Liver (tissue), 8 donors: ENCODE measurements at regions not wholly inside any gene's neighbourhood (a gene's known extent, or its start where the extent isn't known, plus 50 kb on each side); places are given as distances from the start of the nearest gene placed in this dataset.

ENCODE experiments used
- DNase-seq: peaks from one replicate; pipeline ENCODE4 v3.0.0-alpha.2; 2017; ENCODE audit warnings: low spot score
- H3K27ac ChIP-seq, 2 donors: one replicate each; pipeline ENCODE4 v1.7.0; 2013; ENCODE audit warnings: inconsistent platforms in 2 of 2, low read length in 2 of 2, control low read depth in 1 of 2, low read depth in 1 of 2, mild to moderate bottlenecking in 1 of 2
- H3K27me3 ChIP-seq, 4 donors: one replicate each; pipeline versions ENCODE4 v1.6.1 to v1.7.0; 2013; ENCODE audit warnings: low read length in 3 of 4, inconsistent platforms in 1 of 4, mild to moderate bottlenecking in 1 of 4, moderate library complexity in 1 of 4; ENCODE audit not compliant: control insufficient read depth in 4 of 4, insufficient read depth in 4 of 4
- H3K36me3 ChIP-seq, 4 donors: one replicate each; pipeline versions ENCODE4 v1.6.1 to v1.7.0; 2013; ENCODE audit warnings: low read length in 3 of 4, mild to moderate bottlenecking in 3 of 4, low read depth in 1 of 4, moderate library complexity in 1 of 4; ENCODE audit not compliant: control insufficient read depth in 4 of 4, insufficient read depth in 3 of 4
- H3K4me1 ChIP-seq, 4 donors: one replicate each; pipeline versions ENCODE4 v1.6.1 to v1.7.0; 2013; ENCODE audit warnings: low read length in 3 of 4, mild to moderate bottlenecking in 3 of 4, moderate library complexity in 1 of 4; ENCODE audit not compliant: control insufficient read depth in 4 of 4, insufficient read depth in 4 of 4
- H3K4me3 ChIP-seq, 3 donors: one replicate each; pipeline versions ENCODE4 v1.6.1 to v1.7.0; 2013; ENCODE audit warnings: low read length in 3 of 3, control low read depth in 1 of 3, low read depth in 1 of 3, mild to moderate bottlenecking in 1 of 3
- H3K9ac ChIP-seq, 2 donors: one replicate each; pipeline ENCODE4 v1.7.0; 2013; ENCODE audit warnings: low read length in 2 of 2, mild to moderate bottlenecking in 2 of 2, moderate library complexity in 2 of 2, control low read depth in 1 of 2, low read depth in 1 of 2
- H3K9me3 ChIP-seq, 4 donors: one replicate each; pipeline versions ENCODE4 v1.6.1 to v1.7.0; 2013; ENCODE audit warnings: low read length in 3 of 4; ENCODE audit not compliant: control insufficient read depth in 4 of 4
- ATF3 ChIP-seq: IDR thresholded peaks from 2 replicates; pipeline ENCODE4 v1.6.1; 2016; ENCODE audit warnings: antibody characterized with exemption
- CTCF ChIP-seq: fragments of 150-350 bp; IDR thresholded peaks from 2 replicates; pipeline ENCODE4 v1.5.1; 2017; ENCODE audit warnings: improper control_type of control experiment, low read depth, low read length; ENCODE audit not compliant: missing input control
- EGR1 ChIP-seq, 2 donors: IDR thresholded peaks; 2 replicates each; pipeline ENCODE4 v1.6.1; 2016 to 2018; ENCODE audit warnings: antibody characterized with exemption in 2 of 2, low read depth in 2 of 2
- FOXA1 ChIP-seq: IDR thresholded peaks from 2 replicates; pipeline ENCODE4 v1.6.1; 2016; ENCODE audit warnings: antibody characterized with exemption
- GABPA ChIP-seq, 2 donors: IDR thresholded peaks in 1 of 2; conservative IDR thresholded peaks in 1 of 2; 2 replicates each; pipeline ENCODE4 v1.6.1; 2016; ENCODE audit warnings: antibody characterized with exemption in 2 of 2, mild to moderate bottlenecking in 1 of 2, moderate library complexity in 1 of 2
- HNF4G ChIP-seq: IDR thresholded peaks from 2 replicates; pipeline ENCODE4 v1.6.1; 2016; ENCODE audit warnings: antibody characterized with exemption
- JUND ChIP-seq, 2 donors: IDR thresholded peaks; 2 replicates each; pipeline ENCODE4 v1.6.1; 2016; ENCODE audit warnings: antibody characterized with exemption in 2 of 2
- MAX ChIP-seq: IDR thresholded peaks from 2 replicates; pipeline ENCODE4 v1.6.1; 2016; ENCODE audit warnings: antibody characterized with exemption
- NR2F2 ChIP-seq: IDR thresholded peaks from 2 replicates; pipeline ENCODE4 v1.6.1; 2016; ENCODE audit warnings: antibody characterized with exemption
- RAD21 ChIP-seq, 2 donors: IDR thresholded peaks; 2 replicates each; pipeline ENCODE4 v1.6.1; 2016; ENCODE audit warnings: antibody characterized with exemption in 2 of 2, mild to moderate bottlenecking in 2 of 2
- REST ChIP-seq: IDR thresholded peaks from 2 replicates; pipeline ENCODE4 v1.6.1; 2016; ENCODE audit warnings: antibody characterized with exemption, mild to moderate bottlenecking
- RXRA ChIP-seq, 2 donors: IDR thresholded peaks; 2 replicates each; pipeline ENCODE4 v1.6.1; 2017 to 2018; ENCODE audit warnings: antibody characterized with exemption in 2 of 2, mild to moderate bottlenecking in 1 of 2
- SP1 ChIP-seq: IDR thresholded peaks from 2 replicates; pipeline ENCODE4 v1.6.1; 2018; ENCODE audit warnings: antibody characterized with exemption, mild to moderate bottlenecking
- TAF1 ChIP-seq: conservative IDR thresholded peaks from 2 replicates; pipeline ENCODE4 v1.6.1; 2016; ENCODE audit warnings: antibody characterized with exemption, mild to moderate bottlenecking
- YY1 ChIP-seq: IDR thresholded peaks from 2 replicates; pipeline ENCODE4 v1.6.1; 2016; ENCODE audit warnings: antibody characterized with exemption, mild to moderate bottlenecking
- ZBTB33 ChIP-seq: IDR thresholded peaks from 2 replicates; pipeline ENCODE4 v1.6.1; 2016; ENCODE audit warnings: antibody characterized with exemption
- whole genome bisulfite sequencing: extraction: QIAGEN DNeasy Blood & Tissue Kit; methylation state at CpG from one replicate; pipeline ENCODE4 v1.1.7; 2013; 5-methylcytosine and 5-hydroxymethylcytosine counted together
- donor health status: healthy.
- donor health status: healthy.
- donor health status: healthy.
- donor health status: healthy.
- donor health status: healthy.

GRCh38 chr4:106588891-106589290 lies 220.3 kb upstream of the GIMD1 start:
- no peaks in the 10 kb centered on the region for H3K4me1 ChIP-seq
- no peak overlapping the region for H3K4me3 ChIP-seq
- TF ChIP-seq CTCF: no peak
- TF ChIP-seq SP1: no peak
- no peak for TF ChIP-seq YY1
- 70% methylated on average over 1 of the region's 1 CpG for whole genome bisulfite sequencing
- no peak for DNase-seq
- no peaks in the 10 kb centered on the region for H3K36me3 ChIP-seq
- no peaks in the 10 kb centered on the region for H3K27me3 ChIP-seq
- H3K27ac ChIP-seq: no peak overlapping the region
- H3K9me3 ChIP-seq: no peaks in the 10 kb centered on the region
- H3K9ac ChIP-seq: no peak overlapping the region

- Histone ChIP-seq H3K36me3 (no peaks in the 10 kb centered on the region), H3K4me3 (no peak overlapping the region), H3K9ac (no peak overlapping the region), H3K27ac (no peak overlapping the region), H3K27me3 (no peaks in the 10 kb centered on the region), H3K9me3 (no peaks in the 10 kb centered on the region), H3K4me1 (no peaks in the 10 kb centered on the region)
- DNase-seq: no peak
- 61% methylated on average over 1 of the region's 1 CpG for WGBS
- TF ChIP-seq EGR1 (IDR thresholded peaks at IDR 0.05; ENCODE audit: low read depth in 2 of 2) (no peak), ATF3 (no peak), YY1 (no peak), ZBTB33 (no peak), REST (no peak), SP1 (no peak)
Measured at GRCh38 chr4:106587558-106587957, 219.0 kb upstream of the GIMD1 start.

- Histone ChIP-seq H3K27ac (no peak overlapping the region), H3K4me3 (no peak overlapping the region), H3K27me3 (no peaks in the 10 kb centered on the region), H3K36me3 (no peaks in the 10 kb centered on the region), H3K9me3 (no peaks in the 10 kb centered on the region), H3K4me1 (no peaks in the 10 kb centered on the region), H3K9ac (no peak overlapping the region)
- no peak for DNase-seq
- 16% methylated on average over 1 of the region's 1 CpG for WGBS
- TF ChIP-seq FOXA1 (no peak), HNF4G (no peak), CTCF (no peak), JUND (IDR thresholded peaks at IDR 0.05) (no peak), ATF3 (no peak), SP1 (no peak), YY1 (no peak), RXRA (IDR thresholded peaks at IDR 0.05) (no peak), TAF1 (no peak), RAD21 (IDR thresholded peaks at IDR 0.05) (no peak), MAX (no peak), GABPA (IDR thresholded peaks at IDR 0.05 in 1 of 2, conservative IDR thresholded peaks at IDR 0.05 in 1 of 2) (no peak), NR2F2 (no peak)
Measured at GRCh38 chr4:106585915-106586349, 217.4 kb upstream of the GIMD1 start.
